GM23248 (cell line): ENCODE measurements at regions not wholly inside any gene's neighbourhood (a gene's known extent, or its start where the extent isn't known, plus 50 kb on each side); places are given as distances from the start of the nearest gene placed in this dataset.

Experiments used
- EZH2 ChIP-seq: fragments of 200-600 bp; sonication (generic); IDR thresholded peaks from 2 replicates; pipeline ENCODE4 v1.6.1; 2018; ENCODE audit warnings: antibody characterized with exemption, mild to moderate bottlenecking; ENCODE audit not compliant: insufficient read depth, poor library complexity, severe bottlenecking
- EZH2phosphoT487 ChIP-seq: fragments of 200-600 bp; sonication (generic); IDR thresholded peaks from 2 replicates; pipeline ENCODE4 v1.6.1; 2018; ENCODE audit warnings: antibody characterized with exemption, moderate library complexity, mild to moderate bottlenecking, low read depth; ENCODE audit not compliant: insufficient read depth

GRCh38 chr9:31153250-31153840 is 1231.1 kb upstream of the ACO1 start:
- no peak for TF ChIP-seq EZH2phosphoT487
- TF ChIP-seq EZH2: no peak
